ENCODE measurements at regions not wholly inside any gene's neighbourhood (a gene's known extent, or its start where the extent isn't known, plus 50 kb on each side); places are given as distances from the start of the nearest gene placed in this dataset.

- H3K27ac ChIP-seq (ENCODE audit: low read depth, low read length, poor library complexity, severe bottlenecking) = no peak overlapping the region
- no peak overlapping the region for H3K9ac ChIP-seq (ENCODE audit: low read length)
- H3K4me3 ChIP-seq (ENCODE audit: low read depth, low read length, poor library complexity, severe bottlenecking) = no peak overlapping the region
- no peaks in the 10 kb centered on the region for H3K4me1 ChIP-seq (ENCODE audit: insufficient read depth, low read length, severe bottlenecking)
- H3K9me3 ChIP-seq (ENCODE audit: low read length) = no peaks in the 10 kb centered on the region
- H2AFZ ChIP-seq (ENCODE audit: low read length) = no peak overlapping the region
- H4K20me1 ChIP-seq (ENCODE audit: insufficient read depth, low read length) = no peaks in the 10 kb centered on the region
- no peaks in the 10 kb centered on the region for H3K36me3 ChIP-seq (ENCODE audit: insufficient read depth, low read length)
- no peak overlapping the region for H3K4me2 ChIP-seq (ENCODE audit: low read length)
- TF ChIP-seq CTCF (IDR thresholded peaks at IDR 0.05; ENCODE audit: low read length) (no peak), EZH2 (IDR thresholded peaks at IDR 0.05; ENCODE audit: borderline replicate concordance, low read length) (no peak)
- no peaks in the 10 kb centered on the region for H3F3A ChIP-seq (ENCODE audit: insufficient read depth, low read length)
- no peaks in the 10 kb centered on the region for H3K79me2 ChIP-seq (ENCODE audit: insufficient read depth, low read length)
- H3K9me2 ChIP-seq (ENCODE audit: low read depth, low read length) = no peaks in the 10 kb centered on the region
- no peaks in the 10 kb centered on the region for H3K27me3 ChIP-seq (ENCODE audit: insufficient read depth, low read length)
These were observed 443.1 kb upstream of the DAB2 start for GRCh38 chr5:39867923-39868322.

GRCh38 chr5:39863926-39864552 is 439.3 kb upstream of the DAB2 start:
- H3K27me3 ChIP-seq (ENCODE audit: insufficient read depth, low read length) = no peaks in the 10 kb centered on the region
- H3F3A ChIP-seq (ENCODE audit: insufficient read depth, low read length) = no peaks in the 10 kb centered on the region
- H2AFZ ChIP-seq (ENCODE audit: low read length) = no peak overlapping the region
- no peaks in the 10 kb centered on the region for H3K9me2 ChIP-seq (ENCODE audit: low read depth, low read length)
- H3K9ac ChIP-seq (ENCODE audit: low read length) = no peak overlapping the region
- no peaks in the 10 kb centered on the region for H3K4me1 ChIP-seq (ENCODE audit: insufficient read depth, low read length, severe bottlenecking)
- H3K27ac ChIP-seq (ENCODE audit: low read depth, low read length, poor library complexity, severe bottlenecking) = no peak overlapping the region
- no peaks in the 10 kb centered on the region for H3K9me3 ChIP-seq (ENCODE audit: low read length)
- H4K20me1 ChIP-seq (ENCODE audit: insufficient read depth, low read length) = no peaks in the 10 kb centered on the region
- H3K4me3 ChIP-seq (ENCODE audit: low read depth, low read length, poor library complexity, severe bottlenecking) = no peak overlapping the region
- no peaks in the 10 kb centered on the region for H3K79me2 ChIP-seq (ENCODE audit: insufficient read depth, low read length)
- no peak overlapping the region for H3K4me2 ChIP-seq (ENCODE audit: low read length)
- TF ChIP-seq EZH2 (IDR thresholded peaks at IDR 0.05; ENCODE audit: borderline replicate concordance, low read length) (no peak), CTCF (IDR thresholded peaks at IDR 0.05; ENCODE audit: low read length) (no peak)
- no peaks in the 10 kb centered on the region for H3K36me3 ChIP-seq (ENCODE audit: insufficient read depth, low read length)

GRCh38 chr5:39857041-39857440 is 432.3 kb upstream of the DAB2 start:
- no peak overlapping the region for H3K4me3 ChIP-seq (ENCODE audit: low read depth, low read length, poor library complexity, severe bottlenecking)
- H3K9me3 ChIP-seq (ENCODE audit: low read length) = no peaks in the 10 kb centered on the region
- H3K4me1 ChIP-seq (ENCODE audit: insufficient read depth, low read length, severe bottlenecking) = no peaks in the 10 kb centered on the region
- TF ChIP-seq CTCF (IDR thresholded peaks at IDR 0.05; ENCODE audit: low read length) (no peak), EZH2 (IDR thresholded peaks at IDR 0.05; ENCODE audit: borderline replicate concordance, low read length) (no peak)
- H3K4me2 ChIP-seq (ENCODE audit: low read length) = no peak overlapping the region
- no peaks in the 10 kb centered on the region for H3K79me2 ChIP-seq (ENCODE audit: insufficient read depth, low read length)
- H3K9me2 ChIP-seq (ENCODE audit: low read depth, low read length) = no peaks in the 10 kb centered on the region
- no peaks in the 10 kb centered on the region for H3F3A ChIP-seq (ENCODE audit: insufficient read depth, low read length)
- H3K9ac ChIP-seq (ENCODE audit: low read length) = no peak overlapping the region
- H4K20me1 ChIP-seq (ENCODE audit: insufficient read depth, low read length) = no peaks in the 10 kb centered on the region
- no peaks in the 10 kb centered on the region for H3K36me3 ChIP-seq (ENCODE audit: insufficient read depth, low read length)
- no peaks in the 10 kb centered on the region for H3K27me3 ChIP-seq (ENCODE audit: insufficient read depth, low read length)
- no peak overlapping the region for H3K27ac ChIP-seq (ENCODE audit: low read depth, low read length, poor library complexity, severe bottlenecking)
- H2AFZ ChIP-seq (ENCODE audit: low read length) = no peak overlapping the region
